Heart right ventricle (tissue), 16 donors: ENCODE measurements at regions not wholly inside any gene's neighbourhood (a gene's known extent, or its start where the extent isn't known, plus 50 kb on each side); places are given as distances from the start of the nearest gene placed in this dataset.

Experiments used
- ATAC-seq, 8 donors: fragments of 200-7000 bp; cut with Tn5 transposase; one replicate each; pipeline ENCODE4 v1.9.1; 2020; ENCODE audit warnings: mild to moderate bottlenecking in 8 of 8, moderate library complexity in 8 of 8, moderate number of reproducible peaks in 1 of 8
- DNase-seq, 2 donors: peaks; one replicate each; pipeline ENCODE4 v3.0.0-alpha.2; 2020
- H3K27ac ChIP-seq, 10 donors: fragments of 200-600 bp; sonication (generic) in 2 of 10; one replicate each; pipeline versions ENCODE4 v1.5.0 to v1.8.0; 2020 to 2022; ENCODE audit warnings: mild to moderate bottlenecking in 3 of 10
- H3K27me3 ChIP-seq, 7 donors: fragments of 200-600 bp; one replicate each; pipeline ENCODE4 v1.8.0; 2021 to 2022; ENCODE audit warnings: mild to moderate bottlenecking in 2 of 7
- H3K36me3 ChIP-seq, 9 donors: fragments of 200-600 bp; sonication (generic) in 1 of 9; one replicate each; pipeline versions ENCODE4 v1.5.0 to v1.8.0; 2020 to 2022; ENCODE audit warnings: mild to moderate bottlenecking in 2 of 9
- H3K4me1 ChIP-seq, 9 donors: fragments of 200-600 bp; sonication (generic) in 1 of 9; one replicate each; pipeline versions ENCODE4 v1.5.0 to v1.8.0; 2020 to 2022; ENCODE audit warnings: mild to moderate bottlenecking in 4 of 9
- H3K4me3 ChIP-seq, 10 donors: fragments of 200-600 bp; sonication (generic) in 2 of 10; one replicate each; pipeline versions ENCODE4 v1.5.0 to v1.8.0; 2020 to 2022; ENCODE audit warnings: mild to moderate bottlenecking in 7 of 10, moderate library complexity in 2 of 10
- H3K9me3 ChIP-seq, 11 donors: fragments of 200-600 bp in 10 of 11; sonication (generic) in 2 of 11; one replicate each; pipeline versions ENCODE4 v1.5.0 to v1.8.0; 2013 to 2022; ENCODE audit warnings: mild to moderate bottlenecking in 2 of 11, control low read depth in 1 of 11, moderate library complexity in 1 of 11
- WGBS, 2 donors: extraction: QIAGEN DNeasy Blood & Tissue Kit; methylation state at CpG; one replicate each; pipeline ENCODE4 v1.1.7; 2013; ENCODE audit warnings: inconsistent platforms in 1 of 2; 5-methylcytosine and 5-hydroxymethylcytosine counted together
- intact Hi-C, 10 donors: fragments of 100-400 bp; cut with DNase I; formaldehyde crosslinking; loops; one replicate each; pipeline versions ENCODE4 v1.11.1 to v1.14.2; 2022
- TF ChIP-seq, protein P1 (sequence below), 9 donors: fragments of 200-600 bp; sonication (generic) in 2 of 9; IDR thresholded peaks; one replicate each; pipeline versions ENCODE4 v1.5.0 to v1.8.0; 2021 to 2022; ENCODE audit warnings: antibody characterized with exemption in 9 of 9, mild to moderate bottlenecking in 5 of 9, moderate library complexity in 1 of 9
- donor health status: Arrhythmogenic right ventricular cardiomyopathy.
- donor health status: ischemic (EF 13 %, LVEDD 7.1; RV severe dilation, severe dysfunction).
- donor health status: healthy with polysubstance abuse.
- donor health status: DM: no; HTN: yes; CAD: no.
- donor health status: DM: no; HTN: no; CAD: no.
- donor health status: ischemic (EF 25% LVEDD 6.9; RV normal size, moderate dysfunction).
- donor health status: ischemic (EF 25% LVEDD 5.7; RV mildly dilated, moderate dysfunction).
- donor health status: healthy.
- donor health status: DM: yes; HTN: yes; CAD: no.
- donor health status: Ischemic cardiomyopathy.
- donor health status: ischemic (EF 35%, LVEDD 5.7; RV mildly dilated, moderate dysfunction).
- donor health status: nonischemic (EF 11% LVEDD 7.7; RV severe dilation, severe dysfunction).
- donor health status: DM: yes; HTN: yes; CAD: no.
- donor health status: PGD.
- donor health status: ischemic (EF 29% LVEDD 5.4; RV normal size, mild dysfunction).
- donor health status: nonischemic (EF 23%, LVEDD 6.1; RV moderate dilation, normal function).

DNA sequence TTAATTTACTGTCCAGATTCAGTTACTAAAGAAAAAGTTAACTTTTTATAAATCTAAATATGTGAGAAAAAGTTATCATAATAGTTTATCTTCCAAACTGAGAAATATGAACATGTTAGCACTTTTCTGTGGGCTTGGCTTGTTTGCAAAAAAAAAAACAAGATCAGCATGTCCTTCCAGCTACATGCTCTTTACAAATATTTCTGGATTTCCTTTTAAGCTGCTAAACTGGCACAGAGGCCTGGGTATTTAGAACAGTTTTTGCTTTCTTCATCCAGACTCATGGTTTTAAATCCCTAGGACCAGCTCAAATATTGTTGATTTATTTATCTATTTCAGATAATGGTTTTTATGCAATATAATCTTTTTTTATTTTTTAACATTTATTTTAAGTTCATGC is 1444.5 kb upstream of the FLRT2 start:
- no peak overlapping the region for H3K4me3 ChIP-seq
- TF ChIP-seq, protein P1, sequence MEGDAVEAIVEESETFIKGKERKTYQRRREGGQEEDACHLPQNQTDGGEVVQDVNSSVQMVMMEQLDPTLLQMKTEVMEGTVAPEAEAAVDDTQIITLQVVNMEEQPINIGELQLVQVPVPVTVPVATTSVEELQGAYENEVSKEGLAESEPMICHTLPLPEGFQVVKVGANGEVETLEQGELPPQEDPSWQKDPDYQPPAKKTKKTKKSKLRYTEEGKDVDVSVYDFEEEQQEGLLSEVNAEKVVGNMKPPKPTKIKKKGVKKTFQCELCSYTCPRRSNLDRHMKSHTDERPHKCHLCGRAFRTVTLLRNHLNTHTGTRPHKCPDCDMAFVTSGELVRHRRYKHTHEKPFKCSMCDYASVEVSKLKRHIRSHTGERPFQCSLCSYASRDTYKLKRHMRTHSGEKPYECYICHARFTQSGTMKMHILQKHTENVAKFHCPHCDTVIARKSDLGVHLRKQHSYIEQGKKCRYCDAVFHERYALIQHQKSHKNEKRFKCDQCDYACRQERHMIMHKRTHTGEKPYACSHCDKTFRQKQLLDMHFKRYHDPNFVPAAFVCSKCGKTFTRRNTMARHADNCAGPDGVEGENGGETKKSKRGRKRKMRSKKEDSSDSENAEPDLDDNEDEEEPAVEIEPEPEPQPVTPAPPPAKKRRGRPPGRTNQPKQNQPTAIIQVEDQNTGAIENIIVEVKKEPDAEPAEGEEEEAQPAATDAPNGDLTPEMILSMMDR (IDR thresholded peaks at IDR 0.05) = no peak
- H3K27ac ChIP-seq = no peak overlapping the region
- ATAC-seq = peak in 1 of 8 donors; percentile 33
- H3K36me3 ChIP-seq = no peaks in the 10 kb centered on the region
- no peaks in the 10 kb centered on the region for H3K4me1 ChIP-seq
- H3K27me3 ChIP-seq = no peaks in the 10 kb centered on the region
- DNase-seq = no peak
- H3K9me3 ChIP-seq = no peaks in the 10 kb centered on the region
- intact Hi-C loops = no loop called here

- no peak for ATAC-seq
- Histone ChIP-seq H3K4me1 (no peaks in the 10 kb centered on the region), H3K36me3 (no peaks in the 10 kb centered on the region), H3K27ac (no peak overlapping the region), H3K9me3 (no peaks in the 10 kb centered on the region), H3K4me3 (no peak overlapping the region), H3K27me3 (no peaks in the 10 kb centered on the region)
- WGBS, 2 donors = 92 to 97% methylated on average over 4 of the region's 4 CpGs
- TF ChIP-seq, protein P1 (IDR thresholded peaks at IDR 0.05) = no peak
- intact Hi-C loops = no loop called here
- DNase-seq = no peak
These were observed 1443.2 kb upstream of the FLRT2 start for GRCh38 chr14:84086714-84087113.

- WGBS, 2 donors = 76 to 79% methylated on average over 8 of the region's 8 CpGs
- peak in 2 of 8 donors; percentile 35 to 44 for ATAC-seq
- H3K27ac ChIP-seq = no peak overlapping the region
- no peaks in the 10 kb centered on the region for H3K4me1 ChIP-seq
- intact Hi-C loops = no loop called here
- no peaks in the 10 kb centered on the region for H3K27me3 ChIP-seq
- H3K9me3 ChIP-seq = no peaks in the 10 kb centered on the region
- no peak for DNase-seq
- TF ChIP-seq, protein P1 (IDR thresholded peaks at IDR 0.05) = no peak
- no peak overlapping the region for H3K4me3 ChIP-seq
- no peaks in the 10 kb centered on the region for H3K36me3 ChIP-seq
These were observed 1441.9 kb upstream of the FLRT2 start for GRCh38 chr14:84087986-84088531.

GRCh38 chr14:84090837-84091236 is 1439.1 kb upstream of the FLRT2 start:
- Histone ChIP-seq H3K27ac (no peak overlapping the region), H3K4me3 (no peak overlapping the region), H3K9me3 (no peaks in the 10 kb centered on the region), H3K4me1 (peaks cover 0 to 7% (median 0%) of the 10 kb centered on the region in 9 donors), H3K36me3 (no peaks in the 10 kb centered on the region), H3K27me3 (no peaks in the 10 kb centered on the region)
- intact Hi-C loops = no loop called here
- DNase-seq (no peak), ATAC-seq (no peak)
- WGBS, 2 donors = 70 to 89% methylated on average over 6 of the region's 6 CpGs
- TF ChIP-seq, protein P1 (IDR thresholded peaks at IDR 0.05) = no peak
